ENCODE measurements at regions not wholly inside any gene's neighbourhood (a gene's known extent, or its start where the extent isn't known, plus 50 kb on each side); places are given as distances from the start of the nearest gene placed in this dataset.
A peak's percentile ranks its signal among the peaks of the same experiment; 100 is the strongest.

DNA sequence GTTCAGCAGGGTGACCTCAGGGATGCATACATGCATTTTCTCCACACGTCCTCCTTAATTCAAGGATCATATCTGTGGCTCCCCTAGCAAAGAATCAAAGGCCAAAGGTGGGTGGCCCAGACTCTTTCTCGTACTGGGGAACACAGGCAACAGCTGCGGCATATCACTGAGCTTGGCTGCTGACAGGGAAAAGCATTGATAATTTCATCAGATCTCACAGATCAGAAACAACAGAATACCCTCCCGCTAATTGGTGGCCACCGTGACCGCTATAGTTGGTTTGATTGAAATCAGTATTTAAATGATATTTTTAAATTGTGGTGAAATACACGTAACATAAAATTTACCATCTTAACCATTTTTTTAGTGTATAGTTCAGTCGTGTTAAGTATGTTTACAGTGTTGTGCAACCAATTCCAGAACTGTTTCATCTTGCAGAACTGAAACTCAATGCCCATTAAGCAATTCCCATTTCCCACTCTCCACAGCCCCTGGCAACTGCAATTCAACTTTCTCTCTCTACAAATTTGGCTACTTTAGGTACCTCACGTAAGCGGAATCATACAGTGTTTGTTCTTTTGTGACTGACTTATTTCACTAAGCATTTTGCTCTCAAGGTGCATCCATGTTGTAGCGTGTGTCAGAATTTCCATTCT lies 74.7 kb upstream of the TMEM170B start:
- H3K27me3 ChIP-seq (replicated peaks; ENCODE audit: insufficient read depth, low read length) = no peaks in the 10 kb centered on the region
- TF ChIP-seq EZH2 (optimal IDR thresholded peaks at IDR 0.05; ENCODE audit: low read depth, low read length) (no peak), EZH2phosphoT487 (IDR thresholded peaks at IDR 0.05; ENCODE audit: low read length) (no peak)
- TF ChIP-seq, protein P1, sequence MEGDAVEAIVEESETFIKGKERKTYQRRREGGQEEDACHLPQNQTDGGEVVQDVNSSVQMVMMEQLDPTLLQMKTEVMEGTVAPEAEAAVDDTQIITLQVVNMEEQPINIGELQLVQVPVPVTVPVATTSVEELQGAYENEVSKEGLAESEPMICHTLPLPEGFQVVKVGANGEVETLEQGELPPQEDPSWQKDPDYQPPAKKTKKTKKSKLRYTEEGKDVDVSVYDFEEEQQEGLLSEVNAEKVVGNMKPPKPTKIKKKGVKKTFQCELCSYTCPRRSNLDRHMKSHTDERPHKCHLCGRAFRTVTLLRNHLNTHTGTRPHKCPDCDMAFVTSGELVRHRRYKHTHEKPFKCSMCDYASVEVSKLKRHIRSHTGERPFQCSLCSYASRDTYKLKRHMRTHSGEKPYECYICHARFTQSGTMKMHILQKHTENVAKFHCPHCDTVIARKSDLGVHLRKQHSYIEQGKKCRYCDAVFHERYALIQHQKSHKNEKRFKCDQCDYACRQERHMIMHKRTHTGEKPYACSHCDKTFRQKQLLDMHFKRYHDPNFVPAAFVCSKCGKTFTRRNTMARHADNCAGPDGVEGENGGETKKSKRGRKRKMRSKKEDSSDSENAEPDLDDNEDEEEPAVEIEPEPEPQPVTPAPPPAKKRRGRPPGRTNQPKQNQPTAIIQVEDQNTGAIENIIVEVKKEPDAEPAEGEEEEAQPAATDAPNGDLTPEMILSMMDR (IDR thresholded peaks at IDR 0.05; ENCODE audit: low read length) = no peak
- no peaks in the 10 kb centered on the region for H3K79me2 ChIP-seq (ENCODE audit: low read length)
- H2AFZ ChIP-seq (ENCODE audit: low read length) = no peak overlapping the region
- H3K36me3 ChIP-seq (replicated peaks; ENCODE audit: insufficient read depth, low read length) = no peaks in the 10 kb centered on the region
- no peak for DNase-seq
- H3K4me1 ChIP-seq (ENCODE audit: low read length) = peaks cover 20% of the 10 kb centered on the region
- H3K9me2 ChIP-seq (replicated peaks; ENCODE audit: insufficient read depth, low read length) = no peaks in the 10 kb centered on the region
- H4K20me1 ChIP-seq (ENCODE audit: insufficient read depth, low read length) = no peaks in the 10 kb centered on the region
- no peak overlapping the region for H3K4me3 ChIP-seq (ENCODE audit: low read length)
- peaks cover 8% of the 10 kb centered on the region for H3F3A ChIP-seq (ENCODE audit: insufficient read depth, low read length)
- no peak overlapping the region for H3K4me2 ChIP-seq (ENCODE audit: low read depth, low read length)
- H3K9ac ChIP-seq (ENCODE audit: low read length) = no peak overlapping the region
- no peaks in the 10 kb centered on the region for H3K9me3 ChIP-seq (replicated peaks; ENCODE audit: insufficient read depth, low read length)
- H3K27ac ChIP-seq (ENCODE audit: low read length) = no peak overlapping the region

- no peaks in the 10 kb centered on the region for H3K9me2 ChIP-seq (replicated peaks; ENCODE audit: insufficient read depth, low read length)
- H3K9ac ChIP-seq (ENCODE audit: low read length) = no peak overlapping the region
- peak overlapping the region; percentile 53 for H3K4me2 ChIP-seq (ENCODE audit: low read depth, low read length)
- peak; percentile 57 for DNase-seq
- no peaks in the 10 kb centered on the region for H3K9me3 ChIP-seq (replicated peaks; ENCODE audit: insufficient read depth, low read length)
- H3F3A ChIP-seq (ENCODE audit: insufficient read depth, low read length) = peaks cover 8% of the 10 kb centered on the region
- TF ChIP-seq EZH2 (optimal IDR thresholded peaks at IDR 0.05; ENCODE audit: low read depth, low read length) (no peak), EZH2phosphoT487 (IDR thresholded peaks at IDR 0.05; ENCODE audit: low read length) (no peak)
- TF ChIP-seq, protein P1 (IDR thresholded peaks at IDR 0.05; ENCODE audit: low read length) = no peak
- H3K27me3 ChIP-seq (replicated peaks; ENCODE audit: insufficient read depth, low read length) = no peaks in the 10 kb centered on the region
- no peaks in the 10 kb centered on the region for H4K20me1 ChIP-seq (ENCODE audit: insufficient read depth, low read length)
- peak overlapping the region; percentile 35; the same call in 1 of the 2 replicates for H3K27ac ChIP-seq (ENCODE audit: low read length)
- peak overlapping the region; percentile 25; the same call in 1 of the 2 replicates for H2AFZ ChIP-seq (ENCODE audit: low read length)
- H3K4me1 ChIP-seq (ENCODE audit: low read length) = peaks cover 20% of the 10 kb centered on the region
- no peaks in the 10 kb centered on the region for H3K79me2 ChIP-seq (ENCODE audit: low read length)
- H3K36me3 ChIP-seq (replicated peaks; ENCODE audit: insufficient read depth, low read length) = no peaks in the 10 kb centered on the region
- H3K4me3 ChIP-seq (ENCODE audit: low read length) = no peak overlapping the region; the same call in 1 of the 2 replicates
These were observed 76.5 kb upstream of the TMEM170B start for GRCh38 chr6:11460837-11461661.

GRCh38 chr6:11460001-11460668 lies 77.4 kb upstream of the TMEM170B start:
- Histone ChIP-seq H3F3A (ENCODE audit: insufficient read depth, low read length) (peaks cover 8% of the 10 kb centered on the region), H3K4me1 (ENCODE audit: low read length) (peaks cover 20% of the 10 kb centered on the region), H3K36me3 (replicated peaks; ENCODE audit: insufficient read depth, low read length) (no peaks in the 10 kb centered on the region), H3K9ac (ENCODE audit: low read length) (no peak overlapping the region), H4K20me1 (ENCODE audit: insufficient read depth, low read length) (no peaks in the 10 kb centered on the region), H3K27ac (ENCODE audit: low read length) (peak overlapping the region; percentile 35; the same call in 1 of the 2 replicates), H3K4me2 (ENCODE audit: low read depth, low read length) (peak overlapping the region; percentile 53; the same call in 1 of the 2 replicates), H2AFZ (ENCODE audit: low read length) (peak overlapping the region; percentile 25; the same call in 1 of the 2 replicates), H3K9me2 (replicated peaks; ENCODE audit: insufficient read depth, low read length) (no peaks in the 10 kb centered on the region), H3K27me3 (replicated peaks; ENCODE audit: insufficient read depth, low read length) (no peaks in the 10 kb centered on the region), H3K79me2 (ENCODE audit: low read length) (no peaks in the 10 kb centered on the region), H3K9me3 (replicated peaks; ENCODE audit: insufficient read depth, low read length) (no peaks in the 10 kb centered on the region), H3K4me3 (ENCODE audit: low read length) (no peak overlapping the region)
- TF ChIP-seq EZH2 (optimal IDR thresholded peaks at IDR 0.05; ENCODE audit: low read depth, low read length) = no peak
- TF ChIP-seq, protein P1 (IDR thresholded peaks at IDR 0.05; ENCODE audit: low read length) = peak; percentile 39
- DNase-seq = peak; percentile 35
